Mesenteric fat pad (tissue), 1 donor: ENCODE measurements at regions not wholly inside any gene's neighbourhood (a gene's known extent, or its start where the extent isn't known, plus 50 kb on each side); places are given as distances from the start of the nearest gene placed in this dataset.
"Not testable (repeated sequence)": the region's sequence is repeated elsewhere in the genome, so short reads cannot be mapped to it uniquely, and the experiment has no call there.

Source experiments
- DNase-seq: peaks from one replicate; pipeline ENCODE4 v3.0.0-alpha.2; 2020; ENCODE audit warnings: low spot score
- donor health status: DM: yes; HTN: yes; CAD: no.

DNA sequence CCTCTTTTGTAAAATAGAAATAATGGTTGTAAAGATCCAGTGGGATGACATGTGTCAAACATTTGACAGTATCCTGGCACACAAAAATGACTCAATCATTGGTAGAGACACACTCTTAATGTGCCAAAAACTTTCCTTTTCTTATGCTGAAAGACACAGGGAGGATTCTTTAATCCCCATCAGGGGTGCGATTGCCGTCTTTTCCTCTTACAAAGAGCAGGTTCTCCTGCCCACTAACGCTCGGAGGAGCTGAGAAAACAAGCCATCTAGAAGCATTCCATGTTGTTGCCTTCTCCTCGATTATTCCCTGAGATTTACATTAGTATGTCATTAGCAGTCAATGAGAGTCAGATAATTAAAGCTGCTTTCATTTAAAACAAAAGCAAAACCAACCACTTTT lies 342.6 kb upstream of the CCNH start:
- DNase-seq: no peak

DNA sequence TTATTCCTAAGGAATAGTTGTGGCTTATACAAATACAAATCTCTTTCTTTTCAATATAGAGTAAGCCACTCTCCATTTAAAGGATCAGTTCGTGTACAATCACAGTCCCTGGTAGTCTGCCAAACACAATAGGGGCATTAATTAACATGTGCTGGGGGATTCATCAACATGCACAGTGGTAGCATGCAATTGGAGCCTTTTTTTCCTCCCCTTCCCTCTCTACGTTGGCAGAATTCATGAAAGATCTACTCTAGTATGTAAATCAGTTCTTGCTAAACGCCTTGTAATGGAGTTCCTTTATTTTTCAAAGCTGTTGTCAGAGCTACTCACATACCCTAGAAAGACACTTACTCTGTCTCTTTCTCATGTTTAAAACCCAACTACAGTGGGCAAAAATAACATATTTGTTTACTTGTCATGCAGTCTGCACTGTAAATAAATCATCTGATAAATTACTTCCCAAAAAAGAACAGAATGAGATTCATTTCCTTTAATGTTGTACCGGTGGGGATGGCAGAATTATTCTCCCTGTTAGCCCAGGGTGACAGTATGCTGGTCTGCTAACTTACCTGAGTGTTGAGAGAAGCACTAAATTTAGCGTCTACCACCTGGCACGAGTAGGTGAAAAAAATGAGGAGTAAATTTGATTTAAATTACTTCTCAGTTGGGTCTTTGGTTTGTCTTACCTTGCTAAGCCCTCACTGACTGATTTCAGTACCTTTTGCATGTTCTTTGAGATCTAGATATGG lies 341.5 kb upstream of the CCNH start:
- no peak for DNase-seq

DNA sequence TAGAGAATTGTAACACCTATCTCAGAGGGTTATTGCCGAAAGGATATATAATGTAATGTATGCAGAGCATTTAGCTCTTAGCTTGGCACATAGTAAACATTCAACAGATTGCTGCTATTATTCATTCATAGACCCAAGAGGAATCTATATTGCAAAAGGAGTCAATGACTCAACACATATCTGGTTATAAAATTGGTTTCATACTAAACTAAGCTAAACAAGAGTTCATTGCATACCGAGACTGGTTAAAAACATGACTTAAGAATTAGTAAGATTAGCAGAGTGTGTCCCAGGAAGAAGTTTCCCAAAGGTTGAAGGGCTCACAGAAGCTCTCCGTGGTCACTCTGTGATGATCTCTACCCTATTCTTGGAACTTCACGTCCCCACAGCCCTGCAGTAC lies 339.6 kb upstream of the CCNH start:
- DNase-seq: no peak

DNA sequence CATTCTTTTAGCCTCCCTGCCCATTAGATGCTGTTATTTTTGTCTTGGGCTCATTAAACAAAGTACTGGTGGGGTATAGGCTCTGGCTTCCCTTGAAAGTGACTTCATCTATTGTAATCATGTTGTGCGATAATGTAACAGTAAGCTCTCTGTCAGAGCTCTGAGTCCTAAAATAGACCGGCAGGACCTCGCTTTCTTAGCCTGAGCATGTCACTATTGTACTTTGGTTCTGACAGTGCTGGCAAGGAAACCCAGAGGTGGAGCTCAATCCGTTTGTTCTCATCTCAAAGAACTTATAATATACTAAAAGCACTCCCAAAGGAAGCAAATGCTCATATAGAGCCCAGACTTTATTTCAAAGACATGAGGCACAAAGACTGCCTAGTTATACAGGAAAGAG lies 339.1 kb upstream of the CCNH start:
- DNase-seq: no peak

DNA sequence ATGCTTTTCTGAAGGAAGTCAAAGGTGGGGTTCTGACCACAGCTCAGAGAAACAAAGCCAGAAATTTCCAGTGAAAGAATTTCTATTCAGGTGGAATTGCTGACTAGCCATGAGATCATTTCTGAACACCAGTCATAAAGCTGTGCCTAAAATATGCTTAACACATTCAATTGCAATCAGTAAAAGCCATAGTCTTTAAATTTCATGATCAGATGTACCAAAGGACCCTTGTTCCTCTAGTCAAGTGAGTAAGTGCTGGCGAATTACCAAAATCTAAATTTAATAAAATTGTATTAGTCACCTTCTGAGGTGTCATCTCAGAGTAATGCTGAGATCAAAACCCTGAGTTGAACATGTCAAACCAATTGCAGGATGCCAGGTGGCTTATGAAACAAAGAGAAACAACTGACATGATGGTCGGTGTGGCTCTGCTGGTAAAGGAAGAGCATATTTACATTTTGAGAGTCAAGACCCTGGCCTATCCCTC lies 334.2 kb upstream of the CCNH start:
- no peak for DNase-seq

DNA sequence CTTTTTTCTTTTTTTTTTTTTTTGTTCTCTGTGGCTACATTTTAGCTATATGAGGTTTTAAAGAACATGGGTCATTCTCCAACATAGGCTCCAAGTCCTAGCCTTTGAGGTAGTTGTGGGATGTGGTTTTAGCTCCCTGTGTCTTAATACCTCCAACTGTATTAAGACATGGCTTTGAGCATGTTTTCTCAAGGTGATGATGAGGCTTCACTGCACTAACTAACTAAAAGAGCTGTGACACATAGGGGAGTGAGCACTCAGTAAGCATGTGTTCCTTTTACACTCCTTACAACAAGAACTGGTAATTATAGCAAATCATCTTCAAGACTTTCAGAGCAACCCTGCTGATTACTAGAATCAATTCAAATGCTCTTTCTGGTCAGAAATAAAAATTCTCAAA lies 333.6 kb upstream of the CCNH start:
- DNase-seq: no peak

DNA sequence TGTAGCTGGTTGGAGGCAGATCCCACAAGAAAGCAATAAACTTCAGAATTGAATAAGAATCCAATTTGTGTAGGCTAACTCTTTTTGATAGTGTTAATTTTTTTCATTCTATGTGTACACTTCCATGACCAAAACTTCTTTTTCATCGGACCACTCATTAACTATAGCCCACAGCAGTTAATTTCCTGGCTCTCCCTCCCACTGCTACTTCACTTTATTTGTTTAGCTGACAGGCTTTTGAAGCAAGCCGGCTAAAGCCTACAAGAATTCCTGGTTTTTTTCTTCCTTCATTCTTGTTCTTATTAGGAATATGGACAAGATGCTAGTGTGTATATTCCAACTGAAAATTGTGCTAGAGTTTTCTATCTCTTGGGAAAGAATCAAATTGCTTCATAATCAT lies 329.2 kb upstream of the CCNH start:
- no peak for DNase-seq

DNA sequence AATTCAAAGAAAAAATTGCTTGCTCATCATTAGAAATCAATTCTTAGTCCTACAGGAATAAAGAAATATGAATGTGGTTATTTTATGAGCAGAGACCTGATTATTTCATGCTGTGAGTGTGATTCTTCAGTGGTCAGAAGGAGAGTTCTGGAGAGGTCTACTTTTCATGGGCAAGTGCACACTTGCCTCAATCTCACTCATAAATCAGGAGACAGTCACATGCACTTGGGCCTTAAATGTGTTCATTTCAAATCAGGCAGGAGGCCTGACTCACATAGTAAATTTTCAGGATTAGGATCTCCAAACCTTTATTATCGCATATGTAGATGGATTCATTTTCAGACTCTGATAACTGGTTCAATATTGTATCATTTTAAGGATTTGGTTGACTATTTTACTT lies 323.2 kb upstream of the CCNH start:
- DNase-seq: no peak

DNA sequence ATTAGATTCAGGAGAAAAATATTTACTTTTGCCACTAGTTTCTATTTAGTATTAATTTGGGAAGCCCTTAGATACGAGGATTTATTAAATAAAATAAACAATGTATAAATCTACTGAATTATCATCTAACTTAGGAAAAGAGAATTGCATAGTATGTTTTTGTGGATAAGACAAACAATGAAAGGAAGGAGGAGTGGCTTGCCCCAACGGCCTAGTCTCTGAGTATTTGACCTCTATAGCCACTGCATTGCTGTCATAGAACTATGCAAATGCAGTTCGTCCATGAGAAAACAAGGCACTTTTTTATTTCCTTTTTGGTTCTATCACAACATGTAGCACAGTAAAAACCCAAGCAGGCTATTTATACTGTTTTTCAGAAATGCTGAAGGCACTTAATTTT lies 321.2 kb upstream of the CCNH start:
- DNase-seq: no peak

DNA sequence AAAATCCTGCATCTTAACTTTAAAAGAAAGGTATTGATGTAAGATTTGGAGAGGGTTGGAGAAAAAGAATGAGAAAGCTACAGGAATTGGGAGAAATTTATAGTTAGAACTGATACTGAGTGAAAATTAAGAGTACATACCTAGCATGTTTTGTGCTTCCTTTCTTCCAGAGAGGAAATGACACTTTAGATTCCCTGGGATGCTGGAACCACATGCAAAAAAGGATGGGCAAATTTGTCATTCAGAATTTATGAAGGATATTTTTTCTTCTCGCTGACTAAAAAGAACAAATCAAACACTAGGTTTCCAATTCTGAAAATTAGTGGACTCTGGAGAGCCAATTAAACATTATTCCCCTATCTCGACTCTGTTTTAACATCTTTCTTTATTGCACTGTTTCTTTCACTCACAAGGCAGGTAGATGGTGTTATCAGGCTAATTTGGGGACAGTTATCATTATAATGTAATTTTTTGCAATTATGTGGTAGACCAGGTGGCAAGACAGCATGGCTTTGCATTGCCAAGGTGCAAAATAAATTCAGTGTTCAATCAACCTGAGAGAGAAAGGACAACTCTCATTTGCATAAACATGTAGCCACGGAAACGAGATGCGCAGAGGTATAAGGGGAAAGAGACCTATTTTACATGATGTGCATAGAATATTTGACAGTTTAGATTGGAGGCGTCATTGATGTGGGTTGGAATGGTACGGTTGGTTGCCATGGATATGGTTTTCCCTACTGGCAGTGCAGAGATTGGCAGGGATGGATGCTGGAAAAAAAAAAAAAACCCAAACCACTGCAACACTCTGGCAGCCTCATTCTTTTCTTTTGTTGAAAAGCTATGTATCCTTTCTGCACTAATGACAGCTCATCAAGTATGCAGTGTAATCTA lies 320.4 kb upstream of the CCNH start:
- no peak for DNase-seq

DNA sequence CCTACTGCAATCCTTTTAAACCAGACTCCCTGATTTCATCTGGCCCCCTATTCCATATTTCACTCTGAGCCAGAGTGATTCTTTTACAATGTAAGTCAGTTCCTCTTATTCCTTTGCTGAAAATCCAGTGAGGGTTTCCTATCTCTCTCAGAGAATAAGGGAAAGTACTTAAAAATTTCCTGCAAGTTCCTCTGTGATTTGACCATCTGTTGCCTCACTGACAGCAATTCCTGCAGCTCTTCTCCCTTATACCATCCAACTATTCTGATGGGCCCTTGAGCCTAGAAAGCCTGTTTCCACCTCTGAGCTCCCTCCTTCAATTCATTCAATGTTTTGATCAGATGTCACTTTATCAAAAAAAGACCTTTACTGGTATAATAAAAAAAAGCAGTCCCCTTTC lies 317.1 kb upstream of the CCNH start:
- no peak for DNase-seq

DNA sequence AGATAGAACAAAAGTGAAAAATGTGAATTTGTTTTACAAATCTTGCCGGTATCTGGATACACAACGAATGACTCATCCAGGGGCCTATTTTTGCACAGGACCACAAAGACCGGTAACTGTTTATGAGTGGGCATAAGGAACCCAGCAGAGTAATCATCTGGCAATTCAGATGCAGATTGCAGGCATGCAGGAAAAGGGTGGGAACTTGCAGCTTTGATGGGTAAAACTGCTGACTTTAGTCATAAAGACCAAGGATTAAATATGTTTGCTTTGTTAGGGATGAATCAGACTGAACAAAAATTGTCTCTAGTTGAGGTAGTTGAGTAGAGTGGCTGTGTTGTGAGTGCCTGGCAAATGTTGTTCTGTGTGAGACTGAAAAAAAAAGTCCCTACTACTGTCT lies 309.6 kb upstream of the CCNH start:
- no peak for DNase-seq

DNA sequence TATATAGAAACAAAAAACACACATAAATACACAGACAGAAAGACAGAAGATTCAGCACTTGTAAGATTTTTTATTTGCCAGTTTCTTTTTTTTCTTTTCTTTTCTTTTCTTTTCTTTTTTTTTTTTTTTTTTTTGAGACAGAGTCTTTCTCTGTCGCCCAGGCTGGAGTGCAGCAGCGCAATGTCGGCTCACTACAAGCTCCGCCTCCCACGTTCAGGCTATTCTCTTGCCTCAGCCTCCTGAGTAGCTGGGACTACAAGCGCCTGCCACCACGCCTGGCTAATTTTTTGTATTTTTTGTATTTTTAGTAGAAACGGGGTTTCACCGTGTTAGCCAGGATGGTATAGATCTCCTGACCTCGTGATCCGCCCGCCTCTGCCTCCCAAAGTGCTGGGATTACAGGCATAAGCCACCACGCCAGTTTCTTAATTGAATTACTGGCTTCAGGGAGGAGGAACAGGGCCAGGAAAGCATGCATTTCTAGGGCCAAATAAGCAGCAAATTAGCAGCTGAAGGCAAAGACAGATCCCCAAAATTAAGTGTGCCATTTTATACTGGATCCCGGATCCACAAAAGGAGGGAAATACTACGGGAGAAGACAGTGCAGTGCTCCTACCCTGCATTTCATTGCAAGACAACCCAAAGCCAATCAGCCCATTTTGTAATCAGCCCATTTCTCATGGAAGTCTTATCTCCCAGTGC lies 305.6 kb upstream of the CCNH start:
- DNase-seq: not testable (repeated sequence)

DNA sequence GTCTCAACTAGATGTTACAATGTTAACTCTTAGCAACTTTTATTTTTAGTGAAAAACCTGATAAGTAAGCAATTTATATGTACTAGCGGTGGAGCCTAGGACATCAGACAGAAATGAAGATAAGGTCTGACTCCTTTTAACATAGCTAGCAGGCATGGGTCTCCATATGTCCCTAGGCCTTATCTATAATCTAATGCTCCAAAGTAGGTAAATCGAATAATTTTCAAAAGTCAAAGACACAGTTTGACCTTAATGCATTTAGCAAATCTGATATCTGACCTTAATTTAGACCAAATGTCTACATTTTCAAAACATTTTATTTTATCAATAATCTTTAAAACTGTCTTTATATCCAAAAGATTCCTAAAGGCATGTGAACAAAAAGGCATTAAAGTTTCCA lies 305.0 kb upstream of the CCNH start:
- DNase-seq: no peak

DNA sequence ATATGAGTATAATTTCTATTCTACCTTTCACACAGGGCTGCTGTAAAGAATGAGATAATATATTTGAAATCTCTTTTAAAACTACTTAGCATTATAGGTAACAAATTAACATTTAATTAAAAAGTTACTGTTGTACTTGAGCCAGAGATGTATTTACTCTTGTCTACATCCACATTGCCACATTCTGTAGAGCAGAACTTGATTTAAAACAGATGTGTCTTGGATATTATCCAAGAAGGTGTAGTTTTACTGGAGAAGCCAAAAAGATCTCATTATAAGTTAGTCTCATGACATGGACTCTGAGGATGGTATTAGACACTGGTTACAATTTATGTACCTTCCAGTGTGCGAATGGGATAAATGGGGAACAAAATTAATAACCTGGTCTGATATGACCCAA lies 293.1 kb upstream of the CCNH start:
- DNase-seq: no peak

DNA sequence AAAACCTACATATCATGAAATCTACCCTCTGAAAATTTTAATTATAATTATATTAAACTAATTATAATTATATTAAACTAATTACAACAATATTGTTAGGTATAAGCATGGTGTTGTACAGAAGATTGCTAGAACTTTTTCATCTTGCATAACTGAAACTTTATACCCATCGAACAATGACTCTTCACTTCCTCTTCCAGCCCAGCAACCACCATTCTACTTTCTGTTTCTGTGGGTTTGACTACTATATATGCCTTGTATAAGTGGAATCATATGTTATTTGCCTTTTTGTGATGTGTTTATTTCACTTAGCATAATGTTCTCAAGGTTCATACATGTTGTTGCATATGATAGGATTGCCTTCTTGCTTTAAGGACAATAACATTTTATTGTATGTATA lies 274.2 kb upstream of the CCNH start:
- no peak for DNase-seq

DNA sequence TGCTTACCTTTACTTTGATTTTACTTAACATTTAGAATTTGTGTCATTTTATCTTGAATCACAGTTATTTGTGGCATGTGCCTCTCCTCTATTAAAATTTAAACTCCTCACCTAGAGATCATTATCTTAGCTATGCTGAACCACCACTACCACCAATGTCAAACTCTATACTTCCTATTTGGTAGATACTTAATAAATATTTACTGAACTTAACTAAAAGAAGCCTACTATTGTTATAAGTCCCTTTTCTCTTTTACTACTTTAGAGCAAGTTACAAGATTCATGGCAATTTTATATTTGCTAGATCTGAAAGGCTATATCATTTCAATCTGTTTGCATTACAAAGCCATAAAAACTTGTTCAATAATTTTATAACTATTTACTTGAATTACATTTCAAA lies 273.3 kb upstream of the CCNH start:
- no peak for DNase-seq

DNA sequence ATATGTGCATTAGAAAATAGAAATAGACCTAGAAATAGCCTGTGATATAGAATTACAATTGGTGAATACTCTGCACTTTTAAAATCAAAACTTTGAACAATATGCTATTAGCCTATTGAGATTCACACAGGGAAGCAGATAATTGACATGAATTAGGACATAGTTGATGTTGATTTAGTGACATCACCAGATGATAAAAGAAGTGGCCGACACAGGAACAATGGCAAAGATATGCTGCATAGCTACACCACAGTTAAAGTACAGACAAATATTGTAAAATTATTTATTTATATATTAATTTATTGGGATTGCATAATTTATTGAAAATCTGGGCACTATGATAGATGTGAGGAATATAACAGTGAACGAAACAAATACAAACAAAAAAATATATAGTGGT lies 261.5 kb upstream of the CCNH start:
- no peak for DNase-seq

DNA sequence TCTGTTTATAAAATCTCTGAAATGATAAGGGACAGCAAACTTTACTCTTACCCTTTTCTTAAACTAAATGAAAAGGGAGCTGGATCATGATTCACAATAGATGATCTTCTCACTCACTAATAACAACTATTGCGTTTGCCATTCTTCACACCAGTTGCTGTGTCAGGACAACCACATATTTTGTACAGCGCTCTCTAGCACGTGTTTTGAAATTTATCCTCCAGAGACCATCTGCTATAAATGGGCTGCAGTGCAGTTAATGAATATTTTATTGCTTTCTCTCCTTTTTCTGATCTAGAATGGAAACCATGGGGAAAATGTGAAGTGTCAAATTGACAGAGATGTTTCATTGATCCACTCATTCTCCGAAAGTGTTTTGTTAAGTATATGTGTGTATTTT lies 258.4 kb upstream of the CCNH start:
- DNase-seq: no peak

DNA sequence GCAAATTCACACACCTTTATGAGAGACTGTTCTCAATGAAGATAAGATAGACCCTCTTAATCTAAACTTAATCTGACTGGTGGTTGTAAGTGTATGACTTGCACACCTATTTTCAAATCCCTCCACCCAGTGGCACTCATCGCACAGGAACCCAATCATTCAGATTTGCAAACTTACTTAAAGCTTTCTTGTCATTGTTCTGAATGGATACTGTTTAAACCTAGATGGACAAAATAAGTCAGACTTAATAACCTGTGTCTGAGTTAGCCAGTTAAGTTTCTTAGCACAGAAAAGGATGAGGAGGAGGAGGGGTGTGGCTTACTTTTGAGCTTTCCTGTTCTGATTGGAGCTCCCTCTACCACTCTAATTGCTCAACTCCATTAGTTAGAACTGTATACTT lies 252.4 kb upstream of the CCNH start:
- no peak for DNase-seq

DNA sequence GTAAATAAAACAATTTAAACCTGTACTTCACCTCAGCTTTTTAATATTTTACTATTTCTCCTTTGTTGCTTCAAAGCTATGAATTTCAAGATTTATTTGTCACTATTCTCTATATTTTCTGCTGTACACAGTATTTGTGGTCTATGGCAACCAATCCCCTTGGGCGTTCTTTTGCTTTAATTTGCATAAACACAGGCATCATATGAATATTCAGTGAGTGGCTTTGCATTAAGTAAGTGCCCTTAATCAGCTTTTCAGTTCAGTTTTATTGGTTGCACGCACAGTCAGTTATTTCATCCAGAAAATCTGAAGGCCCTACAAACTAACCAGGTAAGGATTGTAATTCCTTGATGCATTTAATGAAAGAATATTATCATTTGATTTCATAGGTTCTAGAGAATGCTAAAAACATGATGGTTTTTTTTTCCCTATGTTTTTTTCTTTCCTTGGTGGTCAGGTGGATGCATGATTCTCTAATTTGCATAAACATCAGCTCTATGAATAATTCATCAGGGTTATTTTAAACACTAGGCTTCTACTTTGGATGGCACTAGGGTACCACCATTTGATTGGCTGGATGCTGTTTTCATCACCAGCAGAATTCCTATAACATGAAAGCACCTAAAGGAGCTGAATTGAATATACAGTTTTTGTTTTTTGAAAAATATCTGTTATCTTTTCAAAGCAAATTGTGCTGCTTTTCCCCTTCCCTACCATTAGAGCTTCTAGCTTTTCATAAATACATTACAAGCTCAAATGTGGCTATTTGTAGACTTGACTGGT lies 249.2 kb upstream of the CCNH start:
- DNase-seq: no peak
